ENCODE measurements at regions not wholly inside any gene's neighbourhood (a gene's known extent, or its start where the extent isn't known, plus 50 kb on each side); places are given as distances from the start of the nearest gene placed in this dataset.

GRCh38 chr6:27545271-27546046, 72.6 kb upstream of the ZNF184 start (continued):
- peak; percentile 87 for TF ChIP-seq ZHX2 (IDR thresholded peaks at IDR 0.05; ENCODE audit: low read depth)
- no peak for TF ChIP-seq ZHX2 (CRISPR knock-in tag; IDR thresholded peaks at IDR 0.05; ENCODE audit: borderline replicate concordance)
- peak; percentile 20; the same call in 1 of the 2 replicates for TF ChIP-seq TGIF2 (CRISPR knock-in tag; IDR thresholded peaks at IDR 0.05)
- no peak for TF ChIP-seq REXO4 (CRISPR knock-in tag; IDR thresholded peaks at IDR 0.05; ENCODE audit: borderline replicate concordance)
- TF ChIP-seq MATR3 (CRISPR knock-in tag; IDR thresholded peaks at IDR 0.05), result no peak
- TF ChIP-seq ZNF879 (CRISPR knock-in tag; IDR thresholded peaks at IDR 0.05), result no peak
- no peak for TF ChIP-seq NFATC3 (CRISPR knock-in tag; IDR thresholded peaks at IDR 0.05)
- TF ChIP-seq, protein P1, sequence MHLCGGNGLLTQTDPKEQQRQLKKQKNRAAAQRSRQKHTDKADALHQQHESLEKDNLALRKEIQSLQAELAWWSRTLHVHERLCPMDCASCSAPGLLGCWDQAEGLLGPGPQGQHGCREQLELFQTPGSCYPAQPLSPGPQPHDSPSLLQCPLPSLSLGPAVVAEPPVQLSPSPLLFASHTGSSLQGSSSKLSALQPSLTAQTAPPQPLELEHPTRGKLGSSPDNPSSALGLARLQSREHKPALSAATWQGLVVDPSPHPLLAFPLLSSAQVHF (CRISPR knock-in tag; IDR thresholded peaks at IDR 0.05), result no peak
- TF ChIP-seq ZNF775 (CRISPR knock-in tag; IDR thresholded peaks at IDR 0.05; ENCODE audit: borderline replicate concordance), result no peak
- TF ChIP-seq MED8 (CRISPR knock-in tag; IDR thresholded peaks at IDR 0.05; ENCODE audit: insufficient replicate concordance), result no peak
- TF ChIP-seq NFYC (CRISPR knock-in tag; IDR thresholded peaks at IDR 0.05), result no peak
- TF ChIP-seq ZNF747 (CRISPR knock-in tag; IDR thresholded peaks at IDR 0.05; ENCODE audit: borderline replicate concordance), result no peak; the same call in 1 of the 2 replicates
- TF ChIP-seq POLR2AphosphoS2 (IDR thresholded peaks at IDR 0.05; ENCODE audit: low read depth, low read length), result no peak
- TF ChIP-seq NR2F1 (CRISPR knock-in tag; IDR thresholded peaks at IDR 0.05), result no peak
- TF ChIP-seq ZNF430 (CRISPR knock-in tag; IDR thresholded peaks at IDR 0.05), result no peak
- TF ChIP-seq, protein P2, sequence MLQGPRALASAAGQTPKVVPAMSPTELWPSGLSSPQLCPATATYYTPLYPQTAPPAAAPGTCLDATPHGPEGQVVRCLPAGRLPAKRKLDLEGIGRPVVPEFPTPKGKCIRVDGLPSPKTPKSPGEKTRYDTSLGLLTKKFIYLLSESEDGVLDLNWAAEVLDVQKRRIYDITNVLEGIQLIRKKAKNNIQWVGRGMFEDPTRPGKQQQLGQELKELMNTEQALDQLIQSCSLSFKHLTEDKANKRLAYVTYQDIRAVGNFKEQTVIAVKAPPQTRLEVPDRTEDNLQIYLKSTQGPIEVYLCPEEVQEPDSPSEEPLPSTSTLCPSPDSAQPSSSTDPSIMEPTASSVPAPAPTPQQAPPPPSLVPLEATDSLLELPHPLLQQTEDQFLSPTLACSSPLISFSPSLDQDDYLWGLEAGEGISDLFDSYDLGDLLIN (CRISPR knock-in tag; IDR thresholded peaks at IDR 0.05; ENCODE audit: borderline replicate concordance), result peak; percentile 71; the same call in 1 of the 2 replicates
- TF ChIP-seq, protein P3, sequence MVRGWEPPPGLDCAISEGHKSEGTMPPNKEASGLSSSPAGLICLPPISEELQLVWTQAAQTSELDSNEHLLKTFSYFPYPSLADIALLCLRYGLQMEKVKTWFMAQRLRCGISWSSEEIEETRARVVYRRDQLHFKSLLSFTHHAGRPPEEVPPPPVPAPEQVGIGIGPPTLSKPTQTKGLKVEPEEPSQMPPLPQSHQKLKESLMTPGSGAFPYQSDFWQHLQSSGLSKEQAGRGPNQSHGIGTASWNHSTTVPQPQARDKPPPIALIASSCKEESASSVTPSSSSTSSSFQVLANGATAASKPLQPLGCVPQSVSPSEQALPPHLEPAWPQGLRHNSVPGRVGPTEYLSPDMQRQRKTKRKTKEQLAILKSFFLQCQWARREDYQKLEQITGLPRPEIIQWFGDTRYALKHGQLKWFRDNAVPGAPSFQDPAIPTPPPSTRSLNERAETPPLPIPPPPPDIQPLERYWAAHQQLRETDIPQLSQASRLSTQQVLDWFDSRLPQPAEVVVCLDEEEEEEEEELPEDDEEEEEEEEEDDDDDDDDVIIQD (CRISPR knock-in tag; IDR thresholded peaks at IDR 0.05; ENCODE audit: low read depth), result peak; percentile 39
- TF ChIP-seq KDM1A (CRISPR knock-in tag; IDR thresholded peaks at IDR 0.05), result peak; percentile 62; the same call in 1 of the 2 replicates
- TF ChIP-seq DPF2 (CRISPR knock-in tag; IDR thresholded peaks at IDR 0.05; ENCODE audit: borderline replicate concordance, low read depth), result no peak
- TF ChIP-seq ZNF383 (CRISPR knock-in tag; IDR thresholded peaks at IDR 0.05; ENCODE audit: borderline replicate concordance), result no peak
- TF ChIP-seq ZFP36L2 (CRISPR knock-in tag; IDR thresholded peaks at IDR 0.05), result no peak
- TF ChIP-seq U2AF2 (IDR thresholded peaks at IDR 0.05; ENCODE audit: low read depth, low read length), result no peak

Measured in HepG2 (cell line).